Activated CD4-positive, CD25-positive, alpha-beta regulatory T cell (primary cell): ENCODE measurements at regions not wholly inside any gene's neighbourhood (a gene's known extent, or its start where the extent isn't known, plus 50 kb on each side); places are given as distances from the start of the nearest gene placed in this dataset.

Experiments used
- DNase-seq, 4 experiments: peaks; one replicate each; lab custom pipeline; 2025; lab: John Stamatoyannopoulos, UW

- no peak for DNase-seq
Observed at GRCh38 chr22:48981371-48982061, 846.2 kb downstream of the BRD1 start.

GRCh38 chr22:48980918-48981317 is 846.8 kb downstream of the BRD1 start:
- no peak for DNase-seq

GRCh38 chr22:48980409-48980808 is 847.3 kb downstream of the BRD1 start:
- no peak for DNase-seq

GRCh38 chr22:48979482-48979881 is 848.2 kb downstream of the BRD1 start:
- no peak for DNase-seq

GRCh38 chr22:48976556-48977535 is 850.8 kb downstream of the BRD1 start:
- no peak for DNase-seq

- no peak for DNase-seq
Observed at GRCh38 chr22:48975886-48976285, 851.8 kb downstream of the BRD1 start.

- no peak for DNase-seq
Observed at GRCh38 chr22:48975316-48975741, 852.3 kb downstream of the BRD1 start.

- DNase-seq = no peak
Observed at GRCh38 chr22:48974443-48975315, 853.0 kb downstream of the BRD1 start.

- no peak for DNase-seq
Observed at GRCh38 chr22:48973694-48974041, 854.0 kb downstream of the BRD1 start.

GRCh38 chr22:48972979-48973693 is 854.5 kb downstream of the BRD1 start:
- DNase-seq = no peak

GRCh38 chr22:48968201-48968959 is 859.3 kb downstream of the BRD1 start:
- no peak for DNase-seq

- DNase-seq = no peak
Observed at GRCh38 chr22:48963405-48963804, 864.3 kb downstream of the BRD1 start.

- no peak for DNase-seq
Observed at GRCh38 chr22:48961705-48962104, 866.0 kb downstream of the BRD1 start.

GRCh38 chr22:48960980-48961660 is 866.6 kb downstream of the BRD1 start:
- DNase-seq = no peak

- DNase-seq = no peak
Observed at GRCh38 chr22:48960576-48960975, 867.1 kb downstream of the BRD1 start.

- no peak for DNase-seq
Observed at GRCh38 chr22:48959496-48959895, 868.2 kb downstream of the BRD1 start.

GRCh38 chr22:48957987-48958321 is 869.7 kb downstream of the BRD1 start:
- no peak for DNase-seq

GRCh38 chr22:48957311-48957986 is 870.2 kb downstream of the BRD1 start:
- DNase-seq = no peak
